ENCODE measurements at regions not wholly inside any gene's neighbourhood (a gene's known extent, or its start where the extent isn't known, plus 50 kb on each side); places are given as distances from the start of the nearest gene placed in this dataset.

- no peak overlapping the region for H3K4me3 ChIP-seq (ENCODE audit: low read depth, low read length)
- DNase-seq (ENCODE audit: low read depth) = peak; percentile 14
- no peak for TF ChIP-seq CTCF (conservative IDR thresholded peaks at IDR 0.05; ENCODE audit: low read depth, low read length)
Observed at GRCh38 chr11:106242718-106243415, 165.4 kb downstream of the AASDHPPT start.

GRCh38 chr11:106246495-106246894 lies 169.0 kb downstream of the AASDHPPT start:
- TF ChIP-seq CTCF (conservative IDR thresholded peaks at IDR 0.05; ENCODE audit: low read depth, low read length) = no peak
- H3K4me3 ChIP-seq (ENCODE audit: low read depth, low read length) = no peak overlapping the region
- no peak for DNase-seq (ENCODE audit: low read depth)

GRCh38 chr11:106249617-106250239 lies 172.3 kb downstream of the AASDHPPT start:
- DNase-seq (ENCODE audit: low read depth) = peak; percentile 87
- no peak for TF ChIP-seq CTCF (conservative IDR thresholded peaks at IDR 0.05; ENCODE audit: low read depth, low read length)
- no peak overlapping the region for H3K4me3 ChIP-seq (ENCODE audit: low read depth, low read length)

- peak; percentile 52 for DNase-seq (ENCODE audit: low read depth)
- no peak for TF ChIP-seq CTCF (conservative IDR thresholded peaks at IDR 0.05; ENCODE audit: low read depth, low read length)
- no peak overlapping the region for H3K4me3 ChIP-seq (ENCODE audit: low read depth, low read length)
Observed at GRCh38 chr11:106262852-106263251, 185.4 kb downstream of the AASDHPPT start.

GRCh38 chr11:106263527-106263926 lies 186.1 kb downstream of the AASDHPPT start:
- no peak for TF ChIP-seq CTCF (conservative IDR thresholded peaks at IDR 0.05; ENCODE audit: low read depth, low read length)
- H3K4me3 ChIP-seq (ENCODE audit: low read depth, low read length) = no peak overlapping the region
- DNase-seq (ENCODE audit: low read depth) = no peak

GRCh38 chr11:106271086-106271485 lies 193.6 kb downstream of the AASDHPPT start:
- no peak overlapping the region for H3K4me3 ChIP-seq (ENCODE audit: low read depth, low read length)
- DNase-seq (ENCODE audit: low read depth) = no peak
- no peak for TF ChIP-seq CTCF (conservative IDR thresholded peaks at IDR 0.05; ENCODE audit: low read depth, low read length)

- no peak for DNase-seq (ENCODE audit: low read depth)
- H3K4me3 ChIP-seq (ENCODE audit: low read depth, low read length) = no peak overlapping the region
- TF ChIP-seq CTCF (conservative IDR thresholded peaks at IDR 0.05; ENCODE audit: low read depth, low read length) = no peak
Observed at GRCh38 chr11:106271686-106272085, 194.2 kb downstream of the AASDHPPT start.
